H1 (cell line): ENCODE measurements at regions not wholly inside any gene's neighbourhood (a gene's known extent, or its start where the extent isn't known, plus 50 kb on each side); places are given as distances from the start of the nearest gene placed in this dataset.

ENCODE experiments used
- CBX5 ChIP-seq: fragments of 300-800, 300-1000 bp; sonication (generic); IDR thresholded peaks from 2 replicates; pipeline ENCODE4 v1.7.1; 2016; ENCODE audit warnings: antibody characterized with exemption, low read length, low read depth
- GTF2F1 ChIP-seq: IDR thresholded peaks from 2 replicates; pipeline ENCODE4 v1.6.1; 2012; ENCODE audit warnings: low read depth, low read length, improper control_type of control experiment, borderline replicate concordance
- RBBP5 ChIP-seq: IDR thresholded peaks from 2 replicates; pipeline ENCODE4 v1.7.1; 2012; ENCODE audit warnings: low read depth, mild to moderate bottlenecking, inconsistent platforms, low read length, moderate library complexity, borderline replicate concordance
- TF ChIP-seq, protein P1 (sequence below), 3 experiments: IDR thresholded peaks; 1 replicate in 2 of 3; 2 replicates in 1 of 3; pipeline versions ENCODE4 v1.5.1 to v1.6.1; 2011; ENCODE audit warnings: low read length in 3 of 3, mild to moderate bottlenecking in 3 of 3, inconsistent platforms in 2 of 3, low read depth in 1 of 3, moderate library complexity in 1 of 3; ENCODE audit not compliant: insufficient read depth in 1 of 3; ENCODE audit errors: control extremely low read depth in 1 of 3

DNA sequence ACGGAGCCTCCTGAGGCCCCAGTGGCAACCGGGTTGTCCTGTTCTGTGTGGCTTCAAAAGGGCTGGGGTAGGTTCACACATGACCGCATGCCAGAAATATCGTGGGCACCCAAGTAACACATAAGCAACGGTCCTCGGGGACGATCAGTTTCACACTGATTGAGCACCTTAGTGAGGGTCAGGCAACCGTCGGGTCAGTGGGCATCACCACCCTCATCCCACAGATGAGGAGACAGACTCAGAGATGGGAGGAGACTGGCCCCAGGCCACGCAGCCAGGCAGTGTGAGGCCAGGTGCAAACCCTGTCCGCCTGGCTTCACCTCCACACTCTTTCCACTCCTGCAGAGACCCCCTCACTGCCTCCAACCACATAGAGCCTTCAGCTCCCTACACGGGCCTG, 309.8 kb downstream of the MATN1 start:
- TF ChIP-seq GTF2F1 = no peak
- TF ChIP-seq, protein P1, sequence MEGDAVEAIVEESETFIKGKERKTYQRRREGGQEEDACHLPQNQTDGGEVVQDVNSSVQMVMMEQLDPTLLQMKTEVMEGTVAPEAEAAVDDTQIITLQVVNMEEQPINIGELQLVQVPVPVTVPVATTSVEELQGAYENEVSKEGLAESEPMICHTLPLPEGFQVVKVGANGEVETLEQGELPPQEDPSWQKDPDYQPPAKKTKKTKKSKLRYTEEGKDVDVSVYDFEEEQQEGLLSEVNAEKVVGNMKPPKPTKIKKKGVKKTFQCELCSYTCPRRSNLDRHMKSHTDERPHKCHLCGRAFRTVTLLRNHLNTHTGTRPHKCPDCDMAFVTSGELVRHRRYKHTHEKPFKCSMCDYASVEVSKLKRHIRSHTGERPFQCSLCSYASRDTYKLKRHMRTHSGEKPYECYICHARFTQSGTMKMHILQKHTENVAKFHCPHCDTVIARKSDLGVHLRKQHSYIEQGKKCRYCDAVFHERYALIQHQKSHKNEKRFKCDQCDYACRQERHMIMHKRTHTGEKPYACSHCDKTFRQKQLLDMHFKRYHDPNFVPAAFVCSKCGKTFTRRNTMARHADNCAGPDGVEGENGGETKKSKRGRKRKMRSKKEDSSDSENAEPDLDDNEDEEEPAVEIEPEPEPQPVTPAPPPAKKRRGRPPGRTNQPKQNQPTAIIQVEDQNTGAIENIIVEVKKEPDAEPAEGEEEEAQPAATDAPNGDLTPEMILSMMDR (IDR thresholded peaks at IDR 0.05; ENCODE audit: control extremely low read depth in 1 of 3, insufficient read depth in 1 of 3, low read depth in 1 of 3, low read length in 3 of 3) = no peak
- no peak for TF ChIP-seq CBX5
- TF ChIP-seq RBBP5 = no peak
